ENCODE measurements at regions not wholly inside any gene's neighbourhood (a gene's known extent, or its start where the extent isn't known, plus 50 kb on each side); places are given as distances from the start of the nearest gene placed in this dataset.

GRCh38 chr7:93047514-93048099, 70.2 kb downstream of the SAMD9 start:
- TF ChIP-seq CTCF (conservative IDR thresholded peaks at IDR 0.05; ENCODE audit: low read length) = no peak
- no peak for TF ChIP-seq EZH2phosphoT487 (IDR thresholded peaks at IDR 0.05; ENCODE audit: borderline replicate concordance, low read depth, low read length)
